ENCODE measurements at regions not wholly inside any gene's neighbourhood (a gene's known extent, or its start where the extent isn't known, plus 50 kb on each side); places are given as distances from the start of the nearest gene placed in this dataset.

GRCh38 chr20:40499391-40499790 is 189.6 kb downstream of the MAFB start:
- DNase-seq (ENCODE audit: low spot score): no peak
- ATAC-seq (ENCODE audit: low FRiP score): no peak
- no peak for TF ChIP-seq CTCF (IDR thresholded peaks at IDR 0.05)

- TF ChIP-seq CTCF (IDR thresholded peaks at IDR 0.05): no peak
- ATAC-seq (ENCODE audit: low FRiP score): peak; percentile 37
- DNase-seq (ENCODE audit: low spot score): no peak
Measured at GRCh38 chr20:40497899-40498691, 190.9 kb downstream of the MAFB start.

- DNase-seq (ENCODE audit: low spot score) (no peak), ATAC-seq (ENCODE audit: low FRiP score) (no peak)
- TF ChIP-seq CTCF (IDR thresholded peaks at IDR 0.05): no peak
Measured at GRCh38 chr20:40495956-40496355, 193.1 kb downstream of the MAFB start.

GRCh38 chr20:40494248-40494647 is 194.8 kb downstream of the MAFB start:
- ATAC-seq (ENCODE audit: low FRiP score) (no peak), DNase-seq (ENCODE audit: low spot score) (no peak)
- no peak for TF ChIP-seq CTCF (IDR thresholded peaks at IDR 0.05)

- no peak for DNase-seq (ENCODE audit: low spot score)
- TF ChIP-seq CTCF (IDR thresholded peaks at IDR 0.05): no peak
- ATAC-seq (ENCODE audit: low FRiP score): no peak
Measured at GRCh38 chr20:40493549-40493948, 195.5 kb downstream of the MAFB start.

GRCh38 chr20:40493071-40493470 is 196.0 kb downstream of the MAFB start:
- ATAC-seq (ENCODE audit: low FRiP score): no peak
- DNase-seq (ENCODE audit: low spot score): peak; percentile 52
- no peak for TF ChIP-seq CTCF (IDR thresholded peaks at IDR 0.05)

- DNase-seq (ENCODE audit: low spot score) (no peak), ATAC-seq (ENCODE audit: low FRiP score) (no peak)
- no peak for TF ChIP-seq CTCF (IDR thresholded peaks at IDR 0.05)
Measured at GRCh38 chr20:40491009-40491590, 197.9 kb downstream of the MAFB start.

Data from omental fat pad (tissue), 3 donors.